ENCODE measurements at regions not wholly inside any gene's neighbourhood (a gene's known extent, or its start where the extent isn't known, plus 50 kb on each side); places are given as distances from the start of the nearest gene placed in this dataset.

DNA sequence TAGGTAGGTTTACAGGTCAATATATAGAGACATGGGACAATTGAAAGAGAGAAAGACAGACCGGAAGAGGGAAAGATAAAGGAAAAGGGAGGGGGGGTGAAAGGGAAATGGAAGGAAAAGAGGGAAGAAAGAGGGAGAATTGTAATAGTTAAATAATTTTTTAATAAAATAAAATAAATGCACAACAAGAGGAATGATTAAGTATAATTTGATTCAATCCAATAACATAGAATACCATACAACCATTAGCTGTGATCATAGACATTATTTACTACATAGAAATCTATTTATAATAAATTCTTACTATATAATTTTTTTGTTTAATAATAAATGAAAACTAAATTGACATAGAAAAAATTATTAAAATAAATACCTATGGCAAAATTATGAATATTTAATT, 330.7 kb downstream of the NR4A2 start:
- TF ChIP-seq POLR2A (IDR thresholded peaks at IDR 0.05), result no peak
- TF ChIP-seq, protein P1, sequence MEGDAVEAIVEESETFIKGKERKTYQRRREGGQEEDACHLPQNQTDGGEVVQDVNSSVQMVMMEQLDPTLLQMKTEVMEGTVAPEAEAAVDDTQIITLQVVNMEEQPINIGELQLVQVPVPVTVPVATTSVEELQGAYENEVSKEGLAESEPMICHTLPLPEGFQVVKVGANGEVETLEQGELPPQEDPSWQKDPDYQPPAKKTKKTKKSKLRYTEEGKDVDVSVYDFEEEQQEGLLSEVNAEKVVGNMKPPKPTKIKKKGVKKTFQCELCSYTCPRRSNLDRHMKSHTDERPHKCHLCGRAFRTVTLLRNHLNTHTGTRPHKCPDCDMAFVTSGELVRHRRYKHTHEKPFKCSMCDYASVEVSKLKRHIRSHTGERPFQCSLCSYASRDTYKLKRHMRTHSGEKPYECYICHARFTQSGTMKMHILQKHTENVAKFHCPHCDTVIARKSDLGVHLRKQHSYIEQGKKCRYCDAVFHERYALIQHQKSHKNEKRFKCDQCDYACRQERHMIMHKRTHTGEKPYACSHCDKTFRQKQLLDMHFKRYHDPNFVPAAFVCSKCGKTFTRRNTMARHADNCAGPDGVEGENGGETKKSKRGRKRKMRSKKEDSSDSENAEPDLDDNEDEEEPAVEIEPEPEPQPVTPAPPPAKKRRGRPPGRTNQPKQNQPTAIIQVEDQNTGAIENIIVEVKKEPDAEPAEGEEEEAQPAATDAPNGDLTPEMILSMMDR (IDR thresholded peaks at IDR 0.05), result no peak
